HCEC 1CT (cell line): ENCODE measurements at regions not wholly inside any gene's neighbourhood (a gene's known extent, or its start where the extent isn't known, plus 50 kb on each side); places are given as distances from the start of the nearest gene placed in this dataset.

Experiments
- DNase-seq: peaks from one replicate; pipeline ENCODE4 v3.0.0-alpha.2; 2017

DNA sequence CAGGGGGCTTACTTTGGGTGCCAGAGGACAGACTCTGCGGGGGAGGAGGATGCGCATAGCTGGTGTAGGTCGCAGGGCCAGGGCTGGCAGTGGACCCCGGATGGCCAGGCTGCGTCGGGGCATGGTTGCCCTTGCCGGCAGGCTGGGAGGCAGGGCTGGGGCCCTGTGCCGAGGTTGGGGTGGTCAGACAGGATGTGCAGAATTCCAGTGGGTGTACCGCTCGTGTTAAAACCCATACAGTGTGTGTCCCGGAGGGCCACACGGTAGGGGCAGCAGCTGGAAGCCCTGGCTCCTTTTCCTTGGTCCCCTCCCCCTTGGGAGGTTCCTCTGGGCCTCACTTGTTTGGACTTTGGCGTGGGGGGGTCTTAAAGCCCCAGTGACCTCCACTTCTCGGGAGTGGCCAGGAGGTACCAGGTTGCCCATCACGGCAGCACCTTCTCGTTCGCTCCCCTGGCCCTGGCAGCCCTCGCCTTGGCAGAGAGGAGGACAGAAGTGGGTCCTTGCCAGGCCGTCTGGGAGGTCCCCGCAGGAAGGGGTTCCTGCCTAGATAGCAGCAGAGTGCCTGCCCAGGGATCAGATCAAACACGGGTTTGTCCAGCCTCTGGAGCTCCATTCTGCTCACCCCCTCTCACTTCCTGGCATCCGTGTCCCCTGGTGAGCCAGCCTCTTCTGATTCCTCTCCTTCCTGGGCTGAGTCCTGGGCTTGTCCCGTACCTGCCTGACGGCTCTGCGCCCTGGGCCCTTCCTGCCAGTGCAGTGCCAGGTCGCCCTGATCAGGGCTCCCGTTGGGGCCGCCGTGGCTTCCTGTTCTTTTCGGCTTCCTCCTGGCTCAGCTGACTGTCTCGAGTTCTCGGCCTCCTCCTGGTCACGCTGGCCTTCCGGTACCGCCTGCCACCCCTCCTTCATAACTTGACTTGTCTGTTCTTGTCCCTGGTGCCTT, 56.7 kb upstream of the HGFAC start:
- DNase-seq: no peak

DNA sequence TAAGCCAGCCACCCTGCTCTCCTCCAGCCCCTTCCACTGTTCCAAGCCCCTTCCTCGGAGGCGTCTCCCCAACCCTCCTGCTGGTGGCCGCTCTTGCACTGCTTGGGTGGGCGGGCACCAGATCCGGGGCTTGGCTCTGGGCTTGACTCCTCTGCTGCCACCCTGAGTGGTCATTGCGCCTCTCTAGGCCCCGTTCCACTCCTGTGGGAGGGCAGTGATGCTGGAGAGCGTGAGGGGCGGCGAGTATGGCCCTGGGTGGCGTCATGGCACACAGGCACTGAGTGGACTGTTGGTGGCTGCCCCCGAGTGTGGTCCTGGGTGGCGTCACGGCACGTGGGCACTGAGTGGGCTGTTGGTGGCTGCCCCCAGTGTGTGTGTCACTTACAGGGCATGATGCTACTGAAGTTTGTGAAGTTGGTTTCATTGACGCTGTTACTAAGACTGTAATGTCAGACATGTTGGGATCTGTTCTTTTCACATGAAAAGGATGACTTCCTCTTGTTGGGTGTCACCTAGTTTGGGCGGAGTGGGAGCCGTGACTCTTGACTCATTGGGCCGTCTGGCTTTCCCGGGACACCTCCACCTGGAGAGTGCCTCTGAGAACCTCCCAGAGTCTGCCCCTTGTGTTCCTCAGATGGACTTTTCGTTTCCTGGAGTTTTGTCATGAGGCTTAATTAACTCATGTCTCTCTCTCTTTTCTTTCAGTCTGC, 55.9 kb upstream of the HGFAC start:
- no peak for DNase-seq

DNA sequence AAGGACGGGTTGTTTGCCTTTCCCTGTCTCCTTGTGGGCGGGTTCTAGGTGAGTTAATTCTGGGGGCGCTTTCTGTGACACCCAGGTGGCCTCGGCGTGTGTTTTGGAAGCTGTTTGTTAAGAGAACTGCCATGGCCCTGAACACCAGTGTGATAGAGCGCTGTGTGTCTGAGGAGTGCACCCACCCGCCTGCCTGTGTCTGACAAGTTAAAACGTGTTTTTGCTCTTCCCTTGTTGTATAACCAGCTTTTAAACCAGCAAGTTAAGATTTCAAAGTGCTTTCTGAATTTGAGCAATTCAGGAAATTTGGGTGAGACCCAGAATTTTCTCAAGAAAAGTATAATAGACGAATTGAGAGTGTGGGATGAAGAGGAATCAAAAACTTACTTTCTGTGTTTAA, 55.2 kb upstream of the HGFAC start:
- DNase-seq: no peak

DNA sequence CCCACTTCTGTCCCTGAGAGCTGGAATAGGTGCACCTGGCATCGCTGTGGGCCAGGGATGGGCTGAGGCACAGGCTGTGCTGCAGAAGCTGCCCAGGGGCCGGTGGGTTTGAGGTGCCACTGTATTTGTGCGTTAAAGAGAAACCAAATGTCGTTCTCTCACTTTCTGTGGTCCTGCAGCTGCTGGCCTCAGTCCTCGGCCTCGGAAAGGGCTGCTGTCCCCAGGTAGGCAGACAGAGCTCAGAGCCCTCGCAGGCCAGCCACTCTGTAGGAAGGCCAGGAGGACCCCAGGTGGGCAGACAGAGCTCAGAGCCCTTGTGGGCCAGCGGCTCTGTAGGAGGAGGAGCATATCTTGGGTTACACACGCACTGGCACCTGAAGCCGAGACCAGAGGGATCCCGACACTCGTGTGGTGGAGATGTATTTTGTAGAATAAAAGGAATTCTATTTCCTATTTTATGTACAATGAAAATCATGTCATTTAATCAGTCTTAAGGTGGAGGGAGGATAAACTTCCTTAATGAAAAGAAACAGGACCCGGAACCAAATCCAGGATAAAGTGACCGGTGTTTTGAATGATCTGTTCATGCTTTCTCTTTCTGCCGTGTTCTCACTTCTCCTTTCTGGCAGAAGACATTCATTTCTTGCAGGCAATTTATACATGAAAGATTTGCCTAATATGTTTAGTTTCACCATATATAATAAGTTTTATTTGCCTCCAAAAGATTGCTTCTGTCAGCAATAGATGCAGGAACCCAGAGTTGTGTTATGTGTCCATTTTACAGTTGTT, 54.4 kb upstream of the HGFAC start:
- no peak for DNase-seq

DNA sequence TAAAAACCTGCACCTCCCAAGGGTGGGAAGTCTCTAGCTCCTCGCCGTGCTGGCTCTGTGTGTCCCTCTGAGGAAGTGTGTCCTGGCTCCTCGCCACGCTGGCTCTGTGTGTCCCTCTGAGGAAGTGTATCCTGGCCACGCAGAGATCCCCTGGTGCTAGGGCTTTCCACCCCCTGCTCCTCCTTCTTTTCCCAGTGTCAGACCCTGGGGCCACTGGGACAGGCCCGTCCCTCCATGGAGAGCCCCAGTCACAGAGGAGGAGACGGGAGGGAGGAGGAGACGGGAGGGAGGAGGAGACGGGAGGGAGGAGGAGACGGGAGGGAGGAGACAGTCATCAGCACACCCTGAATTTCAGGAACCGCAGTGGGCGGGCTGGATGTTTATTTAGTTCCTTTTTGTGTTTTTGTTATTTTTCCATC, 53.8 kb upstream of the HGFAC start:
- DNase-seq: peak; percentile 2

DNA sequence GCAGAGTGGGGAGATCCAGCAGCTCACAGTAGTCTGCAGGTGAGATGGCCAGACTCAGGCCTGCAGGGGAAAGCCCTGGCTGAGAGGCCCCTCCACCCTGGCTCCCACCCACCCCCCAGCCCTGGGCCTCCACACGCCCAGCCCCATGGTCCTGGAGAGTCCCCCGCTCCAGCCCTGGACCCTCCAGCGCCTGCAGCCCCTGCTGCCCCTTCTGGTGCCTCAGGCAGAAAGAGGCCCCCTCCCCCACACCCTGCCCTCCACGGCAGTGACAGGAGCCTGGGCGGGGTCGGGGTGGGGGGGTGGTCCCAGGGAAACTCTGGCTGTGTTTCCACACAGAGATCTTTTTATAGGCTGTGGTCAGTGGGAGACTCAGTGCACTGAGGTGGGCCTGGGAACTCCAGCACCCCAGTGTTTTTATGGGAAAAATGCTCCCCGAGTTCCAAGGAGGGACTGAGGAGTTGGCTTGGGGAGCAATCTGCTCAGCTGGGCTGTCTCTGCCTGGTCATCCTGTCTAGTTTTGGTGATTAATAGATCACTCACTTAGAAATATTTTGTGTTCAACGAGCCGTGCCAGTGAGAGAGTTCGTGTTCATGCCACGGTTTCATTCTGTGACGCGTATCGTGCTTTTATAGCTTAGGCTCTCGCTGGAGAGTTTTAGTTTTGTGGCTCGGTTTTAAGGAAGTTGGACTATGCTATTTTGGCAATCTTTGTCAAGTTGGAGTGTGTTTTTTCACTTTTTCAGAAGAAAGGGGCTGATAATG, 53.1 kb upstream of the HGFAC start:
- peak; percentile 61 for DNase-seq

DNA sequence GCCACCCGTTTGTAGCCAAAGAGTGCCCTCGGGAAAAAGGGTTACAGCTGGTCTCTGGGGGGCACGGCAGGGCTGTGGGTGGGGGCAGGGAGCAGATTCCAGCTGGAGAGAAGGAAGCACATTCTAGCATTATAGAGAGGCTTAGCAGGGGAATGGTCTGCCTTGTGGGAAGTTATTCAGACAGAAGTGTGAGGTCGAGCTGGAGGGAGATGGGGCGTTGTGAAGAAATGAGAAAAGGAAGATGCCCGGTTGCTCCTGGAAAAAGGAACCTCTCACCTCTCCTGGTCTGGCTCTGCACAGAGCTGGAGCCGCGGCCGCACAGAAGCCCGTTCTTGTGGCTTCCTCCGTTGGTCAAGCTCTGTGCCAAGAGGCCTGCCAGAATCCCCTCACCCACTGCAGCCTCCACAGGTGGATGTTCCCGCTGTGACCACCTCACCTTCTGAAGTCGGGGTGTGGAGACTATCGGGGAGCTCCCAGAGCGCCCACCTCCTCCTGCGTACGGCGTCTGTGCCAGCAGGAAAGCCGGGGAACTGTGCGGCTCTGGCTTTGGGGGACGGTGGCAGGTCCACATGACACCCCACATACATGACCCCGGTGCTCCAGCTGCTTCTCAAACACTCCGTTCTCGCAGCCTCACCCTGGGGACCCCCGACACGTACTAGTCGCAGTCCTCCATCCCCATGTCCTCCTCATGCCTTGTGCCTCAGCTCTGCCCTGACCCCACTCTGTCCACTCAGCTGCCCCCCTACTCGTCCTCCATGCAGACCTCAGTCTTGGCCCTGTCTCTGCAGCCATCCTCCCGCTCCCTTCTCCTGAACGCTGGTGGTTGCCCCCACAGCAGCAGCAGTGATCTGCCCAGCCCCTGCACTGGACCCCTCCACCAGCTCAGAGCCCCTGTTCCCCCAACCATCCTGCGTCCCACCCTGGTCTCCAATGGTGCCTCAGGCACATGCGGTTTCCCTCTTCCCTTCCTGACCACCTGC, 52.2 kb upstream of the HGFAC start:
- no peak for DNase-seq

DNA sequence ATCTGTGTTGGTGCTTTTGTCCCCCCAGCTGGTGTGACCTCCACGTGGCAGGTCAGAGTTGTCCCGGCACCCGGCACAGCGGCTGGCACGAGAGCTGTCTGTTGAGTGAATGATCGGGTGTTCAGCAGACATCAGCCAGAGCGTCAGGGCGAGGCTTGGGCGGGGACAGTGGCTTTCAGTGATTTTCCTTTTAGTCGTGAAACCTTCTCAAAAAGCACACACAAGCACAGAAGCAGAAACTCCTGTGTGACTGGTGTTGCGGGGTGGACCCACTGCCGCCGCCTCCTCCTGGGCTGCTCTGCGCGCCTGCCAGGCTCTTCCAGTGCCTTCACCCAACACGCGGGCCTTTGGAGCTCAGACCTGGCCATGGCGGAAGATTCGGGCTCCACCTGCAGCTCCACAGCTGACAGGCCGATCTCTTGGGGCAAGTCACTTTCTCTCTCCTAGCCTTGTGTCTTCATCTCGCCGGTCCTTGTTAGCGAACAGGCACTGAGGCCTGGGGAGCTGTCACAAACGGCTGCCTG, 51.4 kb upstream of the HGFAC start:
- no peak for DNase-seq

DNA sequence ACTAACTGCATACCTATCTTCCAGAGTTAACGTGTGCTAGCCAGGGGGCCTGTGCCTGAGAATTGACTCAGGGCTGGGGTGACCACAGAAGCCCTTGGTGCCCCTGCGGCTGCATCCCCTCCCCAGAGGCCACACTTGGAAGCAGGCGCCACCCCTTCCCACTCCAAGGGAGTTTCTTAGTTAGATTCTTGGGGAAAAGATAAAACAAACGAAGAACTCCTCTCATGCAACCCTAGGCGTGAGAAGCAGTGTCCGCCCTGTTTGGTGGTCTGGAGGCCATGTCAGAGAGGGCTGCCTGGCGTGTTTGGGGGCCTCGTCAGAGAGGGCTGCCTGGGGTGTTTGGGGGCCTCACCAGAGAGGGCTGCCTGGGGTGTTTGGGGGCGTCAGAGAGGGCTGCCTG, 50.3 kb upstream of the HGFAC start:
- no peak for DNase-seq
